GM12878 (cell line): ENCODE measurements at regions not wholly inside any gene's neighbourhood (a gene's known extent, or its start where the extent isn't known, plus 50 kb on each side); places are given as distances from the start of the nearest gene placed in this dataset.

Experiments used
- ATAC-seq: fragments of 200-7000 bp; cut with Tn5 transposase; 3 replicates; pipeline ENCODE4 v1.9.1; 2020; ENCODE audit warnings: mild to moderate bottlenecking, moderate library complexity
- BruUV-seq: library from RNA; stranded (reverse); fragments of 400-500 nt; replicated peaks from 2 replicates; lab custom pipeline; 2021; lab: Mats Ljungman, UMichigan
- CTCF ChIA-PET: fragments of 300-600 bp; sonication (Branson Sonifier 250); formaldehyde crosslinking; extraction: SDS; loops from one replicate; lab custom pipeline; 2021; ENCODE audit warnings: inconsistent platforms; lab: Yijun Ruan, JAX
- POLR2A ChIA-PET: fragments of 350-600 bp; formaldehyde crosslinking; extraction: SDS; loops from one replicate; lab custom pipeline; 2021; ENCODE audit warnings: inconsistent platforms; lab: Charles Lee
- RAD21 ChIA-PET: fragments of 300-600 bp; sonication (Branson Sonifier 250); formaldehyde crosslinking; loops from one replicate; lab custom pipeline; 2023; ENCODE audit warnings: antibody characterized with exemption; ENCODE audit not compliant: unreplicated experiment; lab: Charles Lee
- SMC1A ChIA-PET: fragments of 300-600 bp; sonication (Branson Sonifier 250); formaldehyde crosslinking; loops from one replicate; lab custom pipeline; 2023; ENCODE audit not compliant: unreplicated experiment, uncharacterized antibody; lab: Charles Lee
- DNase-seq: peaks from one replicate; pipeline ENCODE4 v3.0.0-alpha.2; 2011; ENCODE audit warnings: low read depth, low spot score
- FAIRE-seq: peaks from 3 replicates; lab custom pipeline; 2011; peaks lifted over from hg19 to GRCh38; lab: Jason Lieb, UNC
- H2AFZ ChIP-seq: 2 replicates; pipeline ENCODE4 v1.6.0; 2011; ENCODE audit warnings: low read depth, low read length, control low read depth; ENCODE audit not compliant: control insufficient read depth
- H3K27ac ChIP-seq: 2 replicates; pipeline ENCODE4 v1.5.1; 2011; ENCODE audit warnings: control low read depth; ENCODE audit not compliant: control insufficient read depth, insufficient read depth
- H3K27me3 ChIP-seq, 2 experiments: replicated peaks in 1 of 2; 2 replicates each; pipeline versions ENCODE4 v1.6.0 to v1.6.1; 2011; ENCODE audit warnings: low read length in 1 of 2; ENCODE audit not compliant: control insufficient read depth in 2 of 2, insufficient read depth in 2 of 2
- H3K36me3 ChIP-seq, 2 experiments: 2 replicates each; pipeline ENCODE4 v1.5.1; 2011; ENCODE audit warnings: low read length in 1 of 2; ENCODE audit not compliant: control insufficient read depth in 2 of 2, insufficient read depth in 2 of 2
- H3K4me1 ChIP-seq: 2 replicates; pipeline ENCODE4 v1.6.1; 2011; ENCODE audit warnings: mild to moderate bottlenecking, low read length, moderate library complexity, mixed read lengths; ENCODE audit not compliant: control insufficient read depth, insufficient read depth
- H3K4me2 ChIP-seq: 2 replicates; pipeline ENCODE4 v1.6.0; 2011; ENCODE audit warnings: control low read depth; ENCODE audit not compliant: control insufficient read depth, insufficient read depth
- H3K4me3 ChIP-seq: fragments of 200-600 bp; sonication (generic); 2 replicates; pipeline ENCODE4 v1.5.1; 2016
- H3K79me2 ChIP-seq: 2 replicates; pipeline ENCODE4 v1.6.0; 2011; ENCODE audit warnings: low read length; ENCODE audit not compliant: control insufficient read depth, insufficient read depth
- H3K9ac ChIP-seq: 2 replicates; pipeline ENCODE4 v1.8.0; 2011; ENCODE audit warnings: low read length, control low read depth, mixed read lengths; ENCODE audit not compliant: control insufficient read depth, insufficient read depth
- H3K9me3 ChIP-seq: replicated peaks from 3 replicates; pipeline ENCODE4 v1.5.1; 2011; ENCODE audit warnings: mild to moderate bottlenecking, low read length; ENCODE audit not compliant: control insufficient read depth, insufficient read depth
- H4K20me1 ChIP-seq: 2 replicates; pipeline ENCODE4 v1.6.0; 2011; ENCODE audit not compliant: control insufficient read depth, insufficient read depth
- CHD1 ChIP-seq: IDR thresholded peaks from 2 replicates; pipeline ENCODE4 v1.6.1; 2012; ENCODE audit warnings: low read depth, low read length, improper control_type of control experiment
- CTCF ChIP-seq, 3 experiments: IDR thresholded peaks in 2 of 3; conservative IDR thresholded peaks in 1 of 3; 2 replicates each; pipeline ENCODE4 v1.5.1; 2011; ENCODE audit warnings: low read depth in 3 of 3, low read length in 3 of 3, mild to moderate bottlenecking in 3 of 3, control low read depth in 2 of 3, moderate library complexity in 2 of 3, inconsistent platforms in 1 of 3, mixed read lengths in 1 of 3; ENCODE audit not compliant: control insufficient read depth in 2 of 3, insufficient read depth in 1 of 3; ENCODE audit errors: extremely low read depth in 1 of 3
- GABPA ChIP-seq: IDR thresholded peaks from 2 replicates; pipeline ENCODE4 v1.6.1; 2014; ENCODE audit warnings: antibody characterized with exemption, low read depth, mild to moderate bottlenecking, inconsistent platforms
- HSF1 ChIP-seq: fragments of 150-350 bp; IDR thresholded peaks from 2 replicates; pipeline ENCODE4 v1.6.1; 2014; ENCODE audit warnings: mild to moderate bottlenecking, low read depth, low read length
- NR2C1 ChIP-seq: fragments of 450-650 bp; IDR thresholded peaks from 2 replicates; pipeline ENCODE4 v1.6.1; 2017; ENCODE audit warnings: antibody characterized with exemption, mild to moderate bottlenecking, moderate library complexity
- PAX5 ChIP-seq: IDR thresholded peaks from 2 replicates; pipeline ENCODE4 v1.6.1; 2011; ENCODE audit warnings: low read depth, low read length, borderline replicate concordance
- PBX3 ChIP-seq: IDR thresholded peaks from 2 replicates; pipeline ENCODE4 v1.6.1; 2011; ENCODE audit warnings: mild to moderate bottlenecking, low read depth, low read length, moderate library complexity; ENCODE audit not compliant: insufficient replicate concordance
- TCF3 ChIP-seq: IDR thresholded peaks from 2 replicates; pipeline ENCODE4 v1.6.1; 2012; ENCODE audit warnings: low read depth, mild to moderate bottlenecking, low read length, borderline replicate concordance; ENCODE audit not compliant: insufficient read depth
- YBX1 ChIP-seq: fragments of 450-650 bp; IDR thresholded peaks from 2 replicates; pipeline ENCODE4 v1.6.1; 2016; ENCODE audit warnings: antibody characterized with exemption
- ZBTB40 ChIP-seq: fragments of 450-650 bp; IDR thresholded peaks from 2 replicates; pipeline ENCODE4 v1.6.1; 2016; ENCODE audit warnings: mild to moderate bottlenecking, moderate library complexity, borderline replicate concordance
- WGBS: methylation state at CpG from one replicate; pipeline ENCODE4 v1.1.6; 2016; ENCODE audit warnings: low lambda C conversion rate; ENCODE audit not compliant: insufficient replicate concordance, insufficient coverage; ENCODE audit errors: missing lambda C conversion rate; 5-methylcytosine and 5-hydroxymethylcytosine counted together
- in situ Hi-C: fragments of 300-500 bp; cut with MboI; formaldehyde crosslinking; loops from 9 replicates; pipeline ENCODE4 v1.14.3; 2018; ENCODE audit warnings: mixed read lengths
- intact Hi-C: fragments of 100-400 bp; cut with micrococcal nuclease; formaldehyde crosslinking; loops from one replicate; pipeline ENCODE4 v1.14.2; 2022; ENCODE audit not compliant: unreplicated experiment

- intact Hi-C loops = no loop called here
- DNase-seq (no peak), ATAC-seq (peak; percentile 25; the same call in 2 of the 3 replicates), FAIRE-seq (no peak)
- ChIA-PET POLR2A (interaction anchor here (0.6 kb wide), 1 partner anchor 472 kb away, joined by 4 read pairs; no protein-coding TSS in a partner anchor), CTCF (no interaction called here), SMC1A (no interaction called here), RAD21 (no interaction called here)
- WGBS = 58% methylated on average over 32 of the region's 32 CpGs
- no peak overlapping the region for H3K27ac ChIP-seq
- H3K79me2 ChIP-seq = no peaks in the 10 kb centered on the region
- TF ChIP-seq CHD1 (no peak), NR2C1 (no peak), TCF3 (no peak), HSF1 (no peak), PAX5 (no peak), GABPA (no peak), ZBTB40 (no peak), YBX1 (no peak), PBX3 (no peak), CTCF (IDR thresholded peaks at IDR 0.05 in 2 of 3, conservative IDR thresholded peaks at IDR 0.05 in 1 of 3; ENCODE audit: control insufficient read depth in 2 of 3, extremely low read depth in 1 of 3, insufficient read depth in 1 of 3, low read depth in 3 of 3, low read length in 3 of 3) (no peak)
- H3K4me1 ChIP-seq = no peaks in the 10 kb centered on the region
- H4K20me1 ChIP-seq = no peaks in the 10 kb centered on the region
- no peak overlapping the region for H3K9ac ChIP-seq
- no peaks in the 10 kb centered on the region for H3K36me3 ChIP-seq
- no peak overlapping the region for H2AFZ ChIP-seq
- in situ Hi-C loops = no loop called here
- BruUV-seq = no TSS peak
- H3K9me3 ChIP-seq = no peaks in the 10 kb centered on the region; the same call in 2 of the 3 replicates
- H3K4me3 ChIP-seq = no peak overlapping the region
- H3K4me2 ChIP-seq = no peak overlapping the region
- H3K27me3 ChIP-seq = peaks cover 7 to 8% of the 10 kb centered on the region in 2 experiments; a peak in 3 of 4 replicates
Observed at GRCh38 chrX:120000490-120001246, 57.1 kb upstream of the NKAP start.
